Thyroid gland (tissue), 4 donors: ENCODE measurements at regions not wholly inside any gene's neighbourhood (a gene's known extent, or its start where the extent isn't known, plus 50 kb on each side); places are given as distances from the start of the nearest gene placed in this dataset.

ENCODE experiments used
- POLR2A ChIP-seq, 2 donors: fragments of 450-650 bp; IDR thresholded peaks; one replicate each; pipeline ENCODE4 v1.6.1; 2017; ENCODE audit warnings: antibody characterized with exemption in 2 of 2, mild to moderate bottlenecking in 2 of 2, moderate library complexity in 1 of 2
- TF ChIP-seq, protein P1 (sequence below), 6 experiments: fragments of 200-600 bp in 3 of 6; fragments of 450-650 bp in 3 of 6; sonication (generic) in 3 of 6; IDR thresholded peaks; one replicate each; pipeline ENCODE4 v1.5.1; 2016 to 2019; ENCODE audit warnings: antibody characterized with exemption in 6 of 6, mild to moderate bottlenecking in 2 of 6, inconsistent platforms in 1 of 6, moderate library complexity in 1 of 6

DNA sequence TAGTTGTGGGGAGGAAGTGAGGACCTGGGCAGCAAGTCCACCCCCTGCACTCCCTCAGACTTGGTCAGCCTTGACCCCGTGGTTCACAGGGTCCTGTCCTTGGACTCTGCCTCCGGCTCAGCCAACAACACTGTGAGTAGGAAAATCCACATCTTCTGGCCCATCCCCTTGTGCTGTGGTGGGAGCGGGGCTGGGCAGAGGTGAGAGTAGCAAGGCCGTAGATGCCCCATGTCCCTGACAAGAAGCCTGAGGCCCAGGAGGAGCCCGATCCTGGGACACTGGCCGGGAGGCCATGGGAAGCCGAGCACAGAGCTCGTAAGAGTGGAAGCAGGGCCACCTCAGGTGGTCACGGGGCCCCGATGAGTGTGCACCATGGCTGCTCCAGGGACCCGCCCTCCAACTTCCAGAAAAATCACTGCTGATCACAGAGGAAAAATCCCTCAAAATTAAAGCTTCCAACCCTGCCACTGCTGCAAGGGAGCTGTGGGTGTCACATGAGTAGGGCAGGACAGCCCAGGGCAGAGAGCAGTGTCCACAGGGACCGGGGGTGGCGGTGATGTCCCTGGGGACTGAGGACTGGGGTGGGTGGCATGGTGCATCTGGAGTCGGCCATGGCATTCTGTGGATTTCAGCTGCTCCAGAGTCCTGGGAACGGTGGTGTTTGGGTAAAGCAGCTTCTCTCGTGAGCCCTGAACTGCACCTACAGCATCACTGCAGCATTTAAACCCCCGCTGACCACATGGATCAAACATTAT lies 189.4 kb downstream of the DLL1 start:
- TF ChIP-seq, protein P1, sequence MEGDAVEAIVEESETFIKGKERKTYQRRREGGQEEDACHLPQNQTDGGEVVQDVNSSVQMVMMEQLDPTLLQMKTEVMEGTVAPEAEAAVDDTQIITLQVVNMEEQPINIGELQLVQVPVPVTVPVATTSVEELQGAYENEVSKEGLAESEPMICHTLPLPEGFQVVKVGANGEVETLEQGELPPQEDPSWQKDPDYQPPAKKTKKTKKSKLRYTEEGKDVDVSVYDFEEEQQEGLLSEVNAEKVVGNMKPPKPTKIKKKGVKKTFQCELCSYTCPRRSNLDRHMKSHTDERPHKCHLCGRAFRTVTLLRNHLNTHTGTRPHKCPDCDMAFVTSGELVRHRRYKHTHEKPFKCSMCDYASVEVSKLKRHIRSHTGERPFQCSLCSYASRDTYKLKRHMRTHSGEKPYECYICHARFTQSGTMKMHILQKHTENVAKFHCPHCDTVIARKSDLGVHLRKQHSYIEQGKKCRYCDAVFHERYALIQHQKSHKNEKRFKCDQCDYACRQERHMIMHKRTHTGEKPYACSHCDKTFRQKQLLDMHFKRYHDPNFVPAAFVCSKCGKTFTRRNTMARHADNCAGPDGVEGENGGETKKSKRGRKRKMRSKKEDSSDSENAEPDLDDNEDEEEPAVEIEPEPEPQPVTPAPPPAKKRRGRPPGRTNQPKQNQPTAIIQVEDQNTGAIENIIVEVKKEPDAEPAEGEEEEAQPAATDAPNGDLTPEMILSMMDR (IDR thresholded peaks at IDR 0.05), result no peak
- TF ChIP-seq POLR2A (IDR thresholded peaks at IDR 0.05), result no peak
